RPMI8226 (cell line): ENCODE measurements at regions not wholly inside any gene's neighbourhood (a gene's known extent, or its start where the extent isn't known, plus 50 kb on each side); places are given as distances from the start of the nearest gene placed in this dataset.

Experiments
- DNase-seq: peaks from one replicate; pipeline ENCODE4 v3.0.0-alpha.2; 2015

DNA sequence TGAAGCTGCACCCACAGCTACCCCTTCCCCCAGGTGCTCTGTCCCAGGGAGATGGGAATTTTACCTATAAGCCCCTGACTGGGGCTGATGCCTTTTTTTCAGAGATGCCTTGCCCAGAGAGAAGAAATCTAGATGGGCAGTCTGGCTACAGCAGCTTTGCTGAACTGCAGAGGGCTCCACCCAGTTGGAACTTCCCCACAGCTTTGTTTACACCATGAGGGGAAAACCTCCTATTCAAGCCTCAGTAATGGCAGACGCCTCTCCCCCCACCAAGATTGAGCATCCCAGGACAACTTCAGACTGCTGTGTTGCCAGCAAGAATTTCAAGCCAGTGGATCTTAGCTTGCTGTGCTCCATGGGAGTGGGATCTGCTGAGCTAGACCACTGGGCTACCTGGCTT lies 122.6 kb upstream of the MOCS1 start:
- DNase-seq = no peak

DNA sequence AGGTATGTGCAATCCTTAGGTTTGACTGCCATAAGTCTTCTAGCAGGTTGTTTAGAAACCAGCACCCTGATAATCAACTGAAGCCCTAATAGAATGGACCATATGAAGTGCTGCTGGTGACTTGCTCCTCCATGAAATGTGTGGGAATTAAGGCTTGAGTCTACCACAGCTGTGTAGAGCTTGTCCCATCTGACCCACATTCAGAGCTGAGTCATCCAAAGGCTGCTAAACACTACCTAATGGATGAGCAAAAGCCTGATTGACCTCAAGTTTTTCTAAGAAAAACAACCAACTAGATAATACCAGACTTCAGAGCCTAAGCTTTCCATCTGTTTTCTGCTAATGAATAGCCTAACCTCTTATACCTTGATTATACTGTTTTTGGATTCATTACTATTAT lies 120.3 kb upstream of the MOCS1 start:
- DNase-seq = no peak

DNA sequence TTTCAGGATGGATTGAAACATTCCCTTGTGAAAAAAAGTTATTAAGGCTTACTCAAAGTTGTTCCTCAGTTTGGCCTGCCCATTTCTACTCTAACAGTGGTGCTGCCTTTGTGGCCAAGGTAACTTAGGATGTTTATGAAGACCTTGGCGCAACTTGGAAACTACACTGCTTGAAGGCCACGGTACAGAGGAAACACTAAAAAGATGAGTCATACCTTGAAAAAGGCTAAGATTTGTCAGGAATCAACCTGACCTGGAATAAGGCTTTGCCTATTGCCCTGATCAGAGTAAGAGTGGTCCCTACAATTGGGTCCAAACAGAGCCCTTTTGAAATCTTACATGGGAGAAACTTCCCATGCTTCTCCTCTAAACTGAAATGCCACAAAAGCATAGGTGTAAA lies 119.9 kb upstream of the MOCS1 start:
- no peak for DNase-seq

DNA sequence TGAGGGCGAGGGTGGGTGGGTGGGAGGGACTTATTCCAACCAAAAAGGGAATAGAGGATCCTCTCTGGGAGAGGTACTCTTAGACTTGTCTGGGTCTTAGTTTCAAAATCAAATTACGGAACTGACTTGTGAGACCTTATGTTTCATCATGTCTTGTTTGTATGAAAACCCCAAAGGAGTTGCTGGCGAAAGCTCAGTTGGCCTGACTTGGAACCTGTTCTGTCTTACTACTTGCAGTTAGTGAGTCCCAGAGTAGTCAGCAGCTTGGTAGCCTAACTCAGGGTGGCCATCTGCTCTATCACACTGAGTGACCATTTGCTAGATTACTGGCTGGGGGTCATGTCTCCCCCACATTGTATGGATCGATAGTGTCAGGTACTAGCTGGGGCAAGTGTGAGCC lies 114.9 kb upstream of the MOCS1 start:
- DNase-seq = no peak

DNA sequence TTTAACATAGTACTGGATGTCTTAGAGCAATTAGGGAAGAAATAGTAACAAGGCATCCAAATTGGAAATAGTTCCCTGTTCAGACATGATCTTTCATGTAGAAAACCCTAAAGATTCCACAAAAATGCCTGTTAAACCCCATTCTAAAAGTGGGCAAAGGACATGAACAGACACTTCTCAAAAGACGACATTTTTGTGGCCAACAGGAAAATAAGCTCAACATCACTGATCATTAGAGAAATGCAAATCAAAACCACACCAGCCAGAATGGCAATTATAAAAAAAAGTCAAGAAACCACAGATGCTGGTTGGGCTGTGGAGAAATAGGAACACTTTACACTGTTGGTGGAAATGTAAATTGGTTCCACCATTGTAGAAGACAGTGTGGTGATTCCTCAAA lies 109.9 kb upstream of the MOCS1 start:
- no peak for DNase-seq

DNA sequence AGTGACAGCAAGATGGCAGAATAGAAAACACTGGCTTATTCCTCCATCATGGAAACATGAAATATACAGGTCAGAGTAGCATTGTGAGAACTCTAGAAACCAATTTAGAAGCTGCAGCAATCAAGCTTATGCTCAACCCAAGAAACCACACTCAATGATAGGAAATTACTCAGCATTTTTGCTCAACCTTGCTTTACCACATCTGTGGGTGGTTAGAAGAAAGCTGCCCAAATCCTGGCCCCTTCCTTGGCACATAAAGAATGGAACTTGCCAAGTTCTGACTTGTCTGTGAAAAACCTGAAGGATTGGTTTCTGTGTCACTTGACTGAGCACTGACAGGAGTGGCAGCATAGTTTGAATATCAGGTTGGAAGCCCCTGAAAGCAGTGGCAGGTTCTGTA lies 108.0 kb upstream of the MOCS1 start:
- DNase-seq = peak; percentile 45

DNA sequence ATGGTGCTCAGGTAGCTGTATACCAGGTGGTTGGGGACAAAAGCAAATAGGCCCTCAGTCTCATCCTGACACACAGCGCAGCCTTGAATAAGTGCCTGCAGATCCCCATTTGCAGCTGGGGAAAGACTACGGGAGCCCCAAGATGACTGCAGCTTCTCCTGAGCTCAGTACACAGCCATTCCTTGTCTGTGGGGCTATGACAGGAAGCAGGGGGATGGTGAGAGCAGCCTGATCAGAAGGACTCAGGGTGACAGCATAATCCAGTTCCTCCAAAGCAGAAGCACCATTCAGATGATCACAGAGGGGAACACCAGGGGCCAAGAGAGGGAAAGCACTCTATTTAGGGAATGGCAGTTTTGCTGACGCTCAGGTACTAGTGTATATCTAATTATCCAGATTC lies 104.8 kb upstream of the MOCS1 start:
- DNase-seq = no peak

DNA sequence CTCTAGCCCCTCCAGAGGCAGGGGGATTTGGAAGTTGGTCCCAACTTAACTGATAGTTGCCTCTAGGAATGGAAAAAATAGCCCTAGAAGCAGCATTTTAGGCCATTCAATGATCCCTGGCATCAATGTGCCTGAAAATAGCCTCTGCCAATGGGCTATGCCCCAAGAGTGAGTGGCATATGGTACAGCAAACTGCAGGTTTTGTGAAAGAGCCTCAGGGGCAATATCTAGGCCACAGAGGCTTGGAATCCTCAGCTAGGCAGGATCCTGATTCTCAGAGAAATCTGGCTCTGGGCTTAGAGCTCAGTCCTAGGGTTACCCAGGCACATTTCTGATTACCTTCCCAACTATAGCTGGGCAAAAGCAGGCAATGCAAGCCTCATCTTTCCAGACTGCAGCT lies 104.4 kb upstream of the MOCS1 start:
- no peak for DNase-seq

DNA sequence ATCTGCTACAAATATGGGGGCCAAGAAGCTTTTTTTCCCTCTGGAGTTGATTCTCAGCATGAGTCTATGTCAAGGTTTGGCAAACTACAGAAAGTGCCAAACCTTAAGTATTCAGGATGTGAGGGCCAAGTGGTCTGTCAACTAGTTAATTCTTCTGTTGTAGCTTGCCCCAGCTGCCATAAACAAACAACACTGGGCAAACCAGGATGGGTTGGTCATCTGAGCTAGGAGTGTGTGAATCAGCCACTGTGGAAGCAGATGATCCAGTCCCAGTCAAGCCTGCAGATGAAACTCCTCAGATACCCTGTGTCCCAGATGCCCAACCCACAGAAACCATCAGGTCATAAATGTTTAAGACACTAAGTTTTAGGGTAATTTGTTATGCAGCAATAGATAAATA lies 103.0 kb upstream of the MOCS1 start:
- no peak for DNase-seq

DNA sequence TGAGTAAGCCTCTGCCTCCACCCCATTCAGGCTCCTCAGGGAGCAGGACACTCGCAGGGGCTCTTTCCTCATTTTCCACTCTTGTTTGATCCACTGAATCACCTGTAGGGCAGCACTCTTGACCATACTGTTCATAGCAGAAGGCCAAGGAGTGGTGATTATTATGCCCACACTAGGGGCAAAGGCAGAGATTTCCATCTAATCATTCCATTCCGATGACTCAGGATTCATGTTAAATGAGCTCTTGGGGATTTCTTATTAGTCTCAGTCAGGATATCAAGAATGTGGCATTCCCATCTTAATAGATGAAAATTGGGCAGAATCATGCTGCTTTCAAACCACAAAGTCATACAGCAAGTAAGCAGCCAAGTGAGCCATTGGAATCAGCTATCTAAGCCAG lies 101.9 kb upstream of the MOCS1 start:
- DNase-seq = no peak

DNA sequence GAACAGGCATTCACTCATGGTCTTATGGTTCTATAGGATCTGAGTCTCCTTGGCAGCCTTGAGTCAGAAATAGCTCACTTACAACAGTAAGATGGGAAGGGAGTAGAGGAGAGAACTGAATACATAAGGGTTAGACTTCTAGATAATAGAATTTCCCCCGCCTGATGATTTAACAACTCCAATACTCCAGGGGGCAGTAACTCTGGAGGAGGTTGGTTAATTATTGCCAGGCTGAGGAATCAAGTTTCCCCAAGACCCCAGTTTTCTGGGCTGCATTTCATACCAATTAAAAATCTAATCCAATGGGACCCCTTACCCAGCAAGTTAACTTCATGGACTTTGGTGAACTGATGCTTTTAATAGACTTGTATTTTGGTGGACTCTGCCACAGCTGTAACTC lies 94.2 kb upstream of the MOCS1 start:
- no peak for DNase-seq

DNA sequence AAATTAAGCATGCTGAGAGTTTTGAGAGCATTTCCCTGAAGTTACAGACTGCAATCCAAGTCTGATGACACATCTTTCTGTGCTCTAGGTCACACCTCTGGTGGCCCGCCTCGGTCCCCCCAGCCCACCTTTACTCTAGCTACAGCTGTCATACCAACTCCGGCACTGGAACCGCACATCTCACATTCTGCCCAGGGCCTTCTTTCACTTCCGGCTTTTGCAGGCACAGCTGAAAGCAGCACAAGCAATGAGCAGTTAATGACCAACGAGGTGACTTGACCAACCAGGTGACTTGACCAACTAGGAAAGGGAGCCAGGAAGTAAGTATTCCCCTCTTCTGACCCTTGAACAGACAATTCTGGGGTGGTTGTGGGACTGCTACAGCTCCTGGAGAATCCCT lies 88.6 kb upstream of the MOCS1 start:
- peak; percentile 59 for DNase-seq

DNA sequence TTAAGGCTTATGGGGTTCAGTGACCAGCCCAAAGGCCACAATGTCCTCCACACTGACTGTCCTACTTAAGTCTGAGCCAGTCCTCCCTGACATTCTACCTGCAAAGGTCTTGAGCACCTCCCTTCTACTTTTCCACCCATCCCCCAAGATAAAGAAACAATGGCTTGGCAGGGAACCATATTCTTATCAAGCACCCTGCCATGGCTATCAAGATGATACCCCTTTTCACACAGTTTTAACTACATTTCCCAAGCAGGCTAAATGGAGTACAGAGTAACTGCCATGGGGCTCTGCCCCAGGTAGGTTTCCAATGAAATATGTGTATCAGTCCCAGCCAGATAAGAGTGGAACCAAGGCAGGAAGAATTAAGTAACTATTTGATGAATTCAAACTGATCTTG lies 85.9 kb upstream of the MOCS1 start:
- no peak for DNase-seq

DNA sequence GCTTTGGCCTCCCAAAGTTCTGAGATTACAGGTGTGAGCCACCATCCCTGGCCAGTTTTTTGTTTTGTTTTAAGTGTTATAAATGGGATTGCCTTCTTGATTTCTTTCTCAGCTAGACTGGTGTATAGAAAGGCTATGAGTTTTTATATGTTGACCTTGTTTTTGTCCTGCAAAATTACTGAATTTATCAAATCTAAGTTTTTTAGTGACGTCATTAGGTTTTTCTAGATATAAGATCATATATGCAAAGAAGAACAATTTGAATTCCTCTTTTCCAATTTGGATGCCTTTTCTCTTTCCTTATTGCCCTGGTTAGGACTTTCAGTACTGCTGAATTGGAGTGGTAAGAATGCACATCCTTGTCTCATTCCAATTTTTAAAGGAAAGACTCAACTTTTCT lies 81.3 kb upstream of the MOCS1 start:
- no peak for DNase-seq

DNA sequence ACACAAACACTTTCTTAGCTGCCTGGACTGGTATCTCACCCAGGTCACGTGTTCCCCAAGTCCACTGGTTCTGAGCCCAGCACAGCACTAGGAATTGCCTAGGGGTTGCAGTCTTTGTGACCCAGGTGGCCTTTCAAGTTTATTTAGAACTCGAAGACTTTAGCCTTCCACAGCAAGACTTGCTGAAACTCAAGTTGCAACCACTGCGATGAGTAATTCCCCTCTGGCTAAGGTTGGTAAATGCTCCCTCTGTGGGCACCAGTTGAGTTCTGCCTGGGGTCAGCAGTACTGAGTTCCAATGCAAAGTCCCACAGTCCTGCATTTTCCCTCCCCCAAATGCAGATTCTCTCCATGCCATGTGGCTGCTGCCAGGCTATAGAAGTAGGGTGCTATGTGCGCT lies 77.6 kb upstream of the MOCS1 start:
- no peak for DNase-seq

DNA sequence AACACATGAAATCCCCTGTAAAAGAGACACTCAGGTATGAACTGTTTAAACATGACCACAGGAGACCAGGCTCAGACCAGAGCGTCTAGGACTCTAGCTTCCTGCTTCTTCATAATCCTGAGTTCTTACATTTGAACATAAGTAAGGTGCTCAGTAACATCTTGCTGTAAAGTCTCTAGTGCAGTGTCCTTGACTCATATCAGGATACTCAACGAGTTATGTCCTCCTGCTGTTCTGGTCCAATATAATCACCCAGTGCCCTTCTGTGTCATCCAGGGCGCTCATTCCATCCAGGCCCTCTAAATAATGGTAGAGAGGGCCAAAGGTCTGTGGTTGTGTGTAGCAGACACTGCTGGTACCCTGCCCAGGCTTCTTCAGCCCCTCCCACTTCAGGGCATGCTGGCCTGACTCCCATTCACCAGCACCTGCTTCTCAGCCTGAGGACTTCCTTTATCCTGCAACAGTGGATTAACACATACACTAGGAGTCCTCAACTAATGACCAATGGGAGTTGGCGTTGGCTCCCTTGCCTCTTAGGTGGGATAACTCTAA lies 66.8 kb upstream of the MOCS1 start:
- DNase-seq = no peak

DNA sequence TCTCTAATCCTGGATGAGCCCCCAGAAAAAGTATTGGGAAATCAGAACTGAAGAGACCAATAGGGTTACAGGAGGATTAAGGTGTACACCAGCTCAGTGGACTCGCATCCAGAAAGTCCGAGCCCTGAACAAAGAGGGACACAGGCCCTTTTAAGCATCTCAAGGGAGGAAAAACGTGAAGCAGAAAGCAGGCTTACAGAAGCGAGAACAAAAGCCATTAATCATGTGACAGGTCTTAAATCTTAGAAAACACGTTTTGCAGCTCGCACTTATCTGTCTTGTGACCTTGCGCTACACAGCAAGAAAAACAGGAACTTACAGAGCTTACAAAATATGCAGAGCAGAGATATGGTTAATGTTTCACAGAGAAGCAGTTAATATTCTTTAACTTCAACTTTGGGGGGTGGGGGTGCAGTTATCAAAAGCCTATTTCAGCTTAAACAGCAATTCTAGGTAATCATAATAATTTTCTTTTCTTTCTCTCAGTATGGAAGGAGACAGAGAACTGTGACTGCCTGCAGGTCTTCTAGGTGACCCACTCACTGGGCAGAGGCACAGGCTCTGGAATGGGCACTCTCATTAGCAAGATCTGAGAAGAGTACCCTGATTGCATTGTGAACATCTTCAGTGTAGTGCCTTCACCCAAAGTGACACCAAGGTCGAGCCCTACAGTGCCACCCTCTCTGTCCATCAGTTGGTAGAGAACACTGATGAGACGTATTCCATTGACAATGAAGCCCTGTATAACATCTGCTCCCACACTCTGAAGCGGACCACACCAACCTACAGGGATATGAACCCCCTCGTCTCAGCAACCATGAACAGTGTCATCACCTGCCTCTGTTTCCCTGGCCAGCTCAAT lies 65.0 kb upstream of the MOCS1 start:
- no peak for DNase-seq

DNA sequence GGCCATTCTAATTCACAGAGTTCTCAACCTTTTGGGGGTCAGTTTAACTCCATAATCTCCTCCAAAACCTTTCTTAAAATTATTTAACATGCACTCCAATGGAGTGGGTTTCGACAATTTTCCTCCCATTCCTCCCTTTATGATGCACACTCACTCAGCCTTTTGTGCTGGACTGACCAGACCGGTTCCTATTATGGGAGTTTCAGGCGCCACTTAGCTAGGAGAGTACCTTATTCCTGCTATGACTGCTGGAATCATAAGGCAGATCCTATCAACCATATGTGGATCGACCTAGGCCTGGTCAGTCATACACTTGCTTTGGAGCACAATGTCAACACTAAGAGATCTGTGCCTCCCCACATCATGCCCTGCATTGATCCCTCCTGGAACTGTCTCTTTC lies 63.9 kb upstream of the MOCS1 start:
- no peak for DNase-seq

DNA sequence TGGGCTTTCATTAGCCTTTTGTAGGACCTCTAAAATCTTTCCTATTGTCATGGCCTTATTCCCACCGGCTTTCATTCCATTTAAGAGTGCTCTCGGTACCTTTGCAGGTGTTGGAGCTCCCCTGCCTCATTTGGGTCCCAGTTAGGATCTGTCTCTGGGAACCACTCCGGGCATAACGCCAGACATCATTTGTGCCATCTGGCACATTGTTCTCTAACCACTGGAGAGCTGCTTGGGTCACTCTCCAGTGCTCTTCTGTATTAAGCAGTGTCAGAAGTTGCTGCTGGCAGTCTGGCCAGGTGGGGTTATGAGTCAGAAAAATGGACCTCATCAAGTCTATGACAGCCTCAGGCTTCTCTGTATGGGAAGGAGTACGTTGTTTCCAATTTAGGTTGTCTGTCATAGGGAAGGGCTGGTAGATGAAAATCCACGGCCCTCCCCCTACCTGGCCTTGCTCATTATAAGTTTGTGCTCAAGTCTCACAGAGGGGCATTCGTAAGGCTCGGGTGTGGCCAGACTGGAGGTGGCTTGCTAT lies 62.9 kb upstream of the MOCS1 start:
- no peak for DNase-seq

DNA sequence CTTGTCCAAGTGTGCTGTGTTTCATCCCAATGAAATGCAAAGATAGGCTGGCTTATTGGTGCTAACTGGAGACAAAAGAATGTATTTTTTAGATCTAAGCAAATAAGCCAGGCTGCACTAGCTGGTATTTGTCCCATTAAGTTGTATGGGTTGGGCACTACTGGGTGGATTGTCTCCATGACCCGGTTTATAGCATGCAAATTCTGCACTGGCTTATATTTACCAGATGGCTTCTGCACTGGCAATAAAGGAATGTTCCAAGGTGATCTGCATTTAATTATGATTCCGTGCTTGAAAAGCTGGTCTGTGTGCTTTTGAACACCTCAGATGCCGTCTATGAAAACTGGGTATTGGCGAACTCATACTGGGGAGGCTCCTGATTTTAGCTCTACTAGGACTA lies 61.4 kb upstream of the MOCS1 start:
- DNase-seq = no peak

DNA sequence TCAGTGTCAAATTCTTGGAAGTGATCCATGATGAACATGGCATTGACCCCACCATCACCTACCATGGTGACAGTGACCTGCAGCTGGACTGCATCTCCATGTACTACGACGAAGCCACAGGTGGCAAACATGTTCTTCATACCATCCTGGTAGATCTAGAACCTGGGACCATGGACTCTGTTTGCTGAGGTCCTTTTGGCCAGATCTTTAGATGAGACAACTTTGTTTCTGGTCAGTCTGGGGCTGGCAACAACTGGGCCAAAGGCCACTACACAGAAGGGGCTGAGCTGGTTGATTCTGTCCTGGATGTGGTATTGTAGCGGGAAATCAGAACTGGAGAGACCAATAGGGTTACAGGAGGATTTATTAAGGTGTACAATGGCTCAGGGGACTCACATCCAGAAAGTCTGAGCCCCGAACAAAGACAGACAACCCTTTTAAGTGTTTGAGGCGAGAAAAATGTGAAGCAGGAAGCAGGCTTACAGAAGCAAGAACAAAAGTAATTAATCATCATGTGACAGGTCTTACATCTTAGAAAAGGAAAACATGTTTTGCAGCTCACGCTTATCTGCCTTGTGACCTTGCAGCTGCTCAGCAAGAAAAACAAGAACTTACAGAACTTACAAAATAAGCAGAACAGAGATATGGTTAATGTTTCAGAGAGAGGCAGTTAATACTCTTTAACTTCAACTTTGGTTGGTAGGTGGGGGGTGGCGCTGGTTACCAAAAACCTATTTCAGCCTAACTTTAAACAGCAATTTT lies 58.8 kb upstream of the MOCS1 start:
- no peak for DNase-seq
